OCI-LY3 (cell line): ENCODE measurements at regions not wholly inside any gene's neighbourhood (a gene's known extent, or its start where the extent isn't known, plus 50 kb on each side); places are given as distances from the start of the nearest gene placed in this dataset.

Experiments used
- EZH2phosphoT487 ChIP-seq: fragments of 200-600 bp; shearing (Covaris generic); IDR thresholded peaks from 2 replicates; pipeline ENCODE4 v1.6.1; 2018; ENCODE audit warnings: antibody characterized with exemption, mixed run types, low read depth
- TF ChIP-seq, protein P1 (sequence below): fragments of 200-600, 300-600 bp; sonication (generic); IDR thresholded peaks from 2 replicates; pipeline ENCODE4 v1.5.1; 2014; ENCODE audit warnings: antibody characterized with exemption, low read length, low read depth

DNA sequence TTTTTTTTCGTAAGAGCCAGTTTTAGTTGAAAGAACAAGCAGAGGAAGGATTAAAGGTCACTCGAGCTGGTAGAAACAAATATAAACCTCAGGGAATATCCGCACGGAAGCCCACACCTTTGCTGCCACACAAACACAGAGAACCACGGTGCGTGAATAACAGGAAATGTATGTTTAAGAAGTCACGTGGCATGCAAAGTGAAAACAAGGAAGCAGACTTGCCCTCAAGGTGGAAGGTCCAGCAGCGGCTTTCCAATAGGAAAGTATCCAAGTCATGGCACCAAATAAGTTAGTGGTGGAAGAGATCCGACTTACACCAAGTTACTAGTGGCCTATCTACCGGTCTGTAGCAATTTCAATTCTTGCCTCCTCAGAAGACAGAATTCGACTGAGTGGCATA lies 215.5 kb downstream of the HHIP start:
- TF ChIP-seq, protein P1, sequence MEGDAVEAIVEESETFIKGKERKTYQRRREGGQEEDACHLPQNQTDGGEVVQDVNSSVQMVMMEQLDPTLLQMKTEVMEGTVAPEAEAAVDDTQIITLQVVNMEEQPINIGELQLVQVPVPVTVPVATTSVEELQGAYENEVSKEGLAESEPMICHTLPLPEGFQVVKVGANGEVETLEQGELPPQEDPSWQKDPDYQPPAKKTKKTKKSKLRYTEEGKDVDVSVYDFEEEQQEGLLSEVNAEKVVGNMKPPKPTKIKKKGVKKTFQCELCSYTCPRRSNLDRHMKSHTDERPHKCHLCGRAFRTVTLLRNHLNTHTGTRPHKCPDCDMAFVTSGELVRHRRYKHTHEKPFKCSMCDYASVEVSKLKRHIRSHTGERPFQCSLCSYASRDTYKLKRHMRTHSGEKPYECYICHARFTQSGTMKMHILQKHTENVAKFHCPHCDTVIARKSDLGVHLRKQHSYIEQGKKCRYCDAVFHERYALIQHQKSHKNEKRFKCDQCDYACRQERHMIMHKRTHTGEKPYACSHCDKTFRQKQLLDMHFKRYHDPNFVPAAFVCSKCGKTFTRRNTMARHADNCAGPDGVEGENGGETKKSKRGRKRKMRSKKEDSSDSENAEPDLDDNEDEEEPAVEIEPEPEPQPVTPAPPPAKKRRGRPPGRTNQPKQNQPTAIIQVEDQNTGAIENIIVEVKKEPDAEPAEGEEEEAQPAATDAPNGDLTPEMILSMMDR, result no peak
- TF ChIP-seq EZH2phosphoT487, result no peak
